ENCODE measurements at regions not wholly inside any gene's neighbourhood (a gene's known extent, or its start where the extent isn't known, plus 50 kb on each side); places are given as distances from the start of the nearest gene placed in this dataset.
"Not testable (repeated sequence)": the region's sequence is repeated elsewhere in the genome, so short reads cannot be mapped to it uniquely, and the experiment has no call there.

GRCh38 chr11:19642185-19643158 lies 70.2 kb upstream of the NAV2 start:
- Mint-ChIP-seq H3K27me3 (ENCODE audit: low read depth) (peaks cover 6% of the 10 kb centered on the region), H3K4me3 (no peak overlapping the region), H3K36me3 (ENCODE audit: insufficient read depth) (no peaks in the 10 kb centered on the region), H3K4me1 (ENCODE audit: low read depth) (no peaks in the 10 kb centered on the region), H3K9me3 (no peaks in the 10 kb centered on the region)
- ATAC-seq = no peak
- no peak for DNase-seq

GRCh38 chr11:19639603-19640105 lies 73.0 kb upstream of the NAV2 start:
- H3K4me3 Mint-ChIP-seq = no peak overlapping the region

GRCh38 chr11:19635332-19635731 lies 77.3 kb upstream of the NAV2 start:
- no peak for DNase-seq
- peaks cover 7% of the 10 kb centered on the region for H3K9me3 Mint-ChIP-seq
- peaks cover 1% of the 10 kb centered on the region for H3K27me3 Mint-ChIP-seq (ENCODE audit: low read depth)
- no peaks in the 10 kb centered on the region for H3K4me1 Mint-ChIP-seq (ENCODE audit: low read depth)
- ATAC-seq = no peak
- no peak overlapping the region for H3K4me3 Mint-ChIP-seq
- H3K36me3 Mint-ChIP-seq (ENCODE audit: insufficient read depth) = no peaks in the 10 kb centered on the region

More at GRCh38 chr11:19639603-19640105, 73.0 kb upstream of the NAV2 start:
- no peaks in the 10 kb centered on the region for H3K4me1 Mint-ChIP-seq (ENCODE audit: low read depth)
- ATAC-seq (no peak), DNase-seq (no peak)
- no peaks in the 10 kb centered on the region for H3K36me3 Mint-ChIP-seq (ENCODE audit: insufficient read depth)
- H3K27me3 Mint-ChIP-seq (ENCODE audit: low read depth) = peaks cover 1% of the 10 kb centered on the region
- H3K9me3 Mint-ChIP-seq = peaks cover 7% of the 10 kb centered on the region

GRCh38 chr11:19633276-19633675 lies 79.4 kb upstream of the NAV2 start:
- ATAC-seq = no peak

GRCh38 chr11:19632499-19632834 lies 80.2 kb upstream of the NAV2 start:
- Mint-ChIP-seq H3K4me1 (ENCODE audit: low read depth) (no peaks in the 10 kb centered on the region), H3K36me3 (ENCODE audit: insufficient read depth) (no peaks in the 10 kb centered on the region), H3K4me3 (no peak overlapping the region), H3K9me3 (peaks cover 7% of the 10 kb centered on the region), H3K27me3 (ENCODE audit: low read depth) (peaks cover 6% of the 10 kb centered on the region)
- ATAC-seq = no peak
- no peak for DNase-seq

More at GRCh38 chr11:19633276-19633675, 79.4 kb upstream of the NAV2 start:
- H3K9me3 Mint-ChIP-seq = peaks cover 7% of the 10 kb centered on the region
- no peak for DNase-seq
- H3K4me3 Mint-ChIP-seq = no peak overlapping the region
- peaks cover 5% of the 10 kb centered on the region for H3K27me3 Mint-ChIP-seq (ENCODE audit: low read depth)
- H3K4me1 Mint-ChIP-seq (ENCODE audit: low read depth) = no peaks in the 10 kb centered on the region
- H3K36me3 Mint-ChIP-seq (ENCODE audit: insufficient read depth) = no peaks in the 10 kb centered on the region

- Mint-ChIP-seq H3K36me3 (ENCODE audit: insufficient read depth) (no peaks in the 10 kb centered on the region), H3K27me3 (ENCODE audit: low read depth) (peaks cover 5% of the 10 kb centered on the region), H3K9me3 (peaks cover 7% of the 10 kb centered on the region), H3K4me3 (no peak overlapping the region), H3K4me1 (ENCODE audit: low read depth) (no peaks in the 10 kb centered on the region)
- ATAC-seq (no peak), DNase-seq (no peak)
These were observed 80.7 kb upstream of the NAV2 start for GRCh38 chr11:19631712-19632498.

- Mint-ChIP-seq H3K4me1 (ENCODE audit: low read depth) (no peaks in the 10 kb centered on the region), H3K4me3 (no peak overlapping the region), H3K27me3 (ENCODE audit: low read depth) (peaks cover 13% of the 10 kb centered on the region), H3K9me3 (peaks cover 3% of the 10 kb centered on the region), H3K36me3 (ENCODE audit: insufficient read depth) (no peaks in the 10 kb centered on the region)
- ATAC-seq = no peak
- DNase-seq = no peak
These were observed 84.6 kb upstream of the NAV2 start for GRCh38 chr11:19628018-19628417.

- Mint-ChIP-seq H3K9me3 (peaks cover 3% of the 10 kb centered on the region), H3K4me3 (no peak overlapping the region), H3K4me1 (ENCODE audit: low read depth) (no peaks in the 10 kb centered on the region), H3K27me3 (ENCODE audit: low read depth) (peaks cover 13% of the 10 kb centered on the region), H3K36me3 (ENCODE audit: insufficient read depth) (no peaks in the 10 kb centered on the region)
- no peak for ATAC-seq
- no peak for DNase-seq
These were observed 85.1 kb upstream of the NAV2 start for GRCh38 chr11:19627566-19627965.

GRCh38 chr11:19625438-19625837 lies 87.2 kb upstream of the NAV2 start:
- Mint-ChIP-seq H3K36me3 (ENCODE audit: insufficient read depth) (no peaks in the 10 kb centered on the region), H3K9me3 (peaks cover 3% of the 10 kb centered on the region)

GRCh38 chr11:19617696-19618523 lies 94.7 kb upstream of the NAV2 start:
- Mint-ChIP-seq H3K36me3 (ENCODE audit: insufficient read depth) (no peaks in the 10 kb centered on the region), H3K4me3 (no peak overlapping the region), H3K4me1 (ENCODE audit: low read depth) (no peaks in the 10 kb centered on the region), H3K9me3 (no peaks in the 10 kb centered on the region), H3K27me3 (ENCODE audit: low read depth) (peaks cover 3% of the 10 kb centered on the region)
- DNase-seq = no peak
- no peak for ATAC-seq

More at GRCh38 chr11:19625438-19625837, 87.2 kb upstream of the NAV2 start:
- Mint-ChIP-seq H3K4me3 (no peak overlapping the region), H3K27me3 (ENCODE audit: low read depth) (peaks cover 16% of the 10 kb centered on the region), H3K4me1 (ENCODE audit: low read depth) (no peaks in the 10 kb centered on the region)
- DNase-seq (no peak), ATAC-seq (no peak)

- ATAC-seq (no peak), DNase-seq (no peak)
- H3K4me3 Mint-ChIP-seq = no peak overlapping the region
- H3K4me1 Mint-ChIP-seq (ENCODE audit: low read depth) = no peaks in the 10 kb centered on the region
- H3K27me3 Mint-ChIP-seq (ENCODE audit: low read depth) = no peaks in the 10 kb centered on the region
- H3K9me3 Mint-ChIP-seq = peaks cover 6% of the 10 kb centered on the region
- no peaks in the 10 kb centered on the region for H3K36me3 Mint-ChIP-seq (ENCODE audit: insufficient read depth)
These were observed 97.1 kb upstream of the NAV2 start for GRCh38 chr11:19615341-19616183.

GRCh38 chr11:19614370-19614940 lies 98.2 kb upstream of the NAV2 start:
- H3K36me3 Mint-ChIP-seq (ENCODE audit: insufficient read depth) = no peaks in the 10 kb centered on the region
- no peak for DNase-seq
- no peak overlapping the region for H3K4me3 Mint-ChIP-seq
- peaks cover 6% of the 10 kb centered on the region for H3K9me3 Mint-ChIP-seq
- no peak for ATAC-seq
- H3K27me3 Mint-ChIP-seq (ENCODE audit: low read depth) = peaks cover 2% of the 10 kb centered on the region
- no peaks in the 10 kb centered on the region for H3K4me1 Mint-ChIP-seq (ENCODE audit: low read depth)

- H3K27me3 Mint-ChIP-seq (ENCODE audit: low read depth); DNase-seq; H3K36me3 Mint-ChIP-seq (ENCODE audit: insufficient read depth); H3K4me1 Mint-ChIP-seq (ENCODE audit: low read depth); H3K4me3 Mint-ChIP-seq; ATAC-seq; H3K9me3 Mint-ChIP-seq: not testable (repeated sequence)
These were observed 100.6 kb upstream of the NAV2 start for GRCh38 chr11:19612025-19612424.
